ENCODE measurements at regions not wholly inside any gene's neighbourhood (a gene's known extent, or its start where the extent isn't known, plus 50 kb on each side); places are given as distances from the start of the nearest gene placed in this dataset.

- no peak for ATAC-seq
- H4K20me1 ChIP-seq (ENCODE audit: insufficient read depth, low read length), result no peaks in the 10 kb centered on the region
- H3K4me1 ChIP-seq (ENCODE audit: insufficient read depth, low read length), result no peaks in the 10 kb centered on the region
- no TSS peak for BruUV-seq (replicated peaks)
- in situ Hi-C loops (cut with HindIII; ENCODE audit: extremely low pct_ligation_motif_present, low pct_unique_long_range_greater_than_20kb) (no loop called here), intact Hi-C loops (cut with micrococcal nuclease; ENCODE audit: unreplicated experiment) (no loop called here)
- H3K27ac ChIP-seq (ENCODE audit: extremely low read length, insufficient read depth, low read length), result no peak overlapping the region
- H3K4me3 ChIP-seq (replicated peaks in 1 of 3; ENCODE audit: insufficient read depth in 1 of 3, low read depth in 2 of 3, low read length in 3 of 3), result no peak overlapping the region
- CTCF ChIA-PET (ENCODE audit: low intra/inter-chr PET ratio, low total read pairs), result no interaction called here
- TF ChIP-seq ATF7-NPFF (CRISPR knock-in tag; IDR thresholded peaks at IDR 0.05; ENCODE audit: low read depth) (no peak), MAF1 (CRISPR knock-in tag; IDR thresholded peaks at IDR 0.05; ENCODE audit: borderline replicate concordance) (no peak), ZSCAN22 (CRISPR knock-in tag; IDR thresholded peaks at IDR 0.05) (no peak), LCORL (IDR thresholded peaks at IDR 0.05) (no peak), LCORL (CRISPR knock-in tag; IDR thresholded peaks at IDR 0.05) (no peak), ZNF749 (CRISPR knock-in tag; IDR thresholded peaks at IDR 0.05; ENCODE audit: borderline replicate concordance) (no peak), ZFP41 (CRISPR knock-in tag; IDR thresholded peaks at IDR 0.05; ENCODE audit: borderline replicate concordance) (no peak), SMARCC2 (IDR thresholded peaks at IDR 0.05) (no peak), ZNF10 (CRISPR knock-in tag; IDR thresholded peaks at IDR 0.05; ENCODE audit: borderline replicate concordance, low read depth) (no peak), ZNF263 (CRISPR knock-in tag; IDR thresholded peaks at IDR 0.05) (no peak), RELA (CRISPR knock-in tag; IDR thresholded peaks at IDR 0.05) (no peak), KMT2B (CRISPR knock-in tag; IDR thresholded peaks at IDR 0.05) (no peak), TOE1 (CRISPR knock-in tag; IDR thresholded peaks at IDR 0.05) (no peak), GATA4 (IDR thresholded peaks at IDR 0.05; ENCODE audit: borderline replicate concordance, low read depth) (no peak), ZNF142 (CRISPR knock-in tag; IDR thresholded peaks at IDR 0.05) (no peak), ZSCAN25 (CRISPR knock-in tag; IDR thresholded peaks at IDR 0.05) (no peak), ZNF276 (CRISPR knock-in tag; IDR thresholded peaks at IDR 0.05; ENCODE audit: low read depth) (no peak)
- no peak overlapping the region for H3K4me2 ChIP-seq (ENCODE audit: low read depth, low read length)
- no peaks in the 10 kb centered on the region for H3K79me2 ChIP-seq (ENCODE audit: insufficient read depth, low read length)
- H3K36me3 ChIP-seq (replicated peaks in 1 of 2; ENCODE audit: control insufficient read depth in 1 of 2, insufficient read depth in 2 of 2, low read length in 2 of 2), result no peaks in the 10 kb centered on the region
- 0% methylated on average over 1 of the region's 2 CpGs for WGBS (ENCODE audit: low lambda C conversion rate)
- H3K9me3 ChIP-seq (ENCODE audit: low read length), result peaks cover 29% of the 10 kb centered on the region
- no peak overlapping the region for H3K9ac ChIP-seq (ENCODE audit: insufficient read depth, low read depth, low read length)
- no peak for DNase-seq (ENCODE audit: low spot score)
- POLR2A ChIA-PET, result no interaction called here
- H2AFZ ChIP-seq (ENCODE audit: low read length), result no peak overlapping the region
- no peaks in the 10 kb centered on the region for H3K27me3 ChIP-seq (ENCODE audit: control insufficient read depth in 1 of 2, insufficient read depth in 2 of 2, low read length in 2 of 2)
- no peak for FAIRE-seq
Measured at GRCh38 chr12:18153826-18154225, 63.8 kb upstream of the RERGL start.

Measured in HepG2 (cell line).